ACC112 (cell line): ENCODE measurements at regions not wholly inside any gene's neighbourhood (a gene's known extent, or its start where the extent isn't known, plus 50 kb on each side); places are given as distances from the start of the nearest gene placed in this dataset.

ENCODE experiments used
- H2AFZ ChIP-seq: fragments of 200-600 bp; sonication (generic); one replicate; pipeline ENCODE4 v1.6.0; 2017; ENCODE audit warnings: antibody characterized with exemption, low read length; ENCODE audit not compliant: unreplicated experiment
- H3K27ac ChIP-seq: fragments of 200-600 bp; sonication (generic); 2 replicates; pipeline ENCODE4 v1.5.1; 2014; ENCODE audit warnings: low read depth, mild to moderate bottlenecking, antibody characterized with exemption, low read length, moderate library complexity
- H3K27me3 ChIP-seq: fragments of 200-600 bp; sonication (generic); 2 replicates; pipeline ENCODE4 v1.6.1; 2014; ENCODE audit warnings: mild to moderate bottlenecking, antibody characterized with exemption, low read length, moderate library complexity, mixed read lengths; ENCODE audit not compliant: insufficient read depth
- H3K36me3 ChIP-seq: fragments of 200-600 bp; sonication (generic); 2 replicates; pipeline ENCODE4 v1.6.1; 2016; ENCODE audit warnings: mild to moderate bottlenecking, antibody characterized with exemption, low read length, moderate library complexity, mixed read lengths; ENCODE audit not compliant: insufficient read depth
- H3K4me1 ChIP-seq: fragments of 200-600 bp; sonication (generic); one replicate; pipeline ENCODE4 v1.6.1; 2016; ENCODE audit warnings: low read length, mixed read lengths; ENCODE audit not compliant: insufficient read depth, unreplicated experiment, control insufficient read depth
- H3K4me3 ChIP-seq: fragments of 200-600 bp; sonication (generic); 2 replicates; pipeline ENCODE4 v1.5.1; 2014; ENCODE audit warnings: mild to moderate bottlenecking, low read depth, low read length
- H3K79me2 ChIP-seq: fragments of 200-600 bp; sonication (generic); one replicate; pipeline ENCODE4 v1.6.0; 2016; ENCODE audit warnings: low read length; ENCODE audit not compliant: control insufficient read depth, unreplicated experiment, insufficient read depth

DNA sequence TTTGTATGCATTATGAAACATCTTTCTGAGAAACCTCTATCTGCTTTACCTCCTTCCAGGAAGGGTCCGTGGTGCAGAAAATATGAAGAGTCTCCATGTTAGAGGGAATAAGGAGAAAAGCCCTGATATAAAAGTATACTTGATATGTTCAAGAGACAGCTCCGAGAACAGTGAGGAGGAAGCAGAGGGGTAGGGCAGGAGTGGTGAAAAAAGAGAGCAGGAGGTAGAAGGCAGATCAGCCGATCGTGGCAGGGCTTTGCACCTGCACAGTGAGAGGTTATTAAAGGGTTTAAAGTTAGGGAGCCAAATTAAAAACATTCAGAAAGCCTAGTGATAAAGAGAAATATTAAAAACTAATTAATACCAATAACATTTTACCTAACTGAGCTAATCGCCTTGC is 419.7 kb downstream of the FAT4 start:
- no peaks in the 10 kb centered on the region for H3K36me3 ChIP-seq
- H3K4me1 ChIP-seq, result peaks cover 42% of the 10 kb centered on the region
- H2AFZ ChIP-seq, result peak overlapping the region; percentile 50
- no peak overlapping the region for H3K4me3 ChIP-seq
- H3K27me3 ChIP-seq, result no peaks in the 10 kb centered on the region
- peak overlapping the region; percentile 93 for H3K27ac ChIP-seq
- no peaks in the 10 kb centered on the region for H3K79me2 ChIP-seq

GRCh38 chr4:125735102-125735501 is 420.3 kb downstream of the FAT4 start:
- peak overlapping the region; percentile 93 for H3K27ac ChIP-seq
- H3K27me3 ChIP-seq, result no peaks in the 10 kb centered on the region
- H3K79me2 ChIP-seq, result no peaks in the 10 kb centered on the region
- no peaks in the 10 kb centered on the region for H3K36me3 ChIP-seq
- no peak overlapping the region for H3K4me3 ChIP-seq
- H2AFZ ChIP-seq, result peak overlapping the region; percentile 50
- peaks cover 42% of the 10 kb centered on the region for H3K4me1 ChIP-seq

DNA sequence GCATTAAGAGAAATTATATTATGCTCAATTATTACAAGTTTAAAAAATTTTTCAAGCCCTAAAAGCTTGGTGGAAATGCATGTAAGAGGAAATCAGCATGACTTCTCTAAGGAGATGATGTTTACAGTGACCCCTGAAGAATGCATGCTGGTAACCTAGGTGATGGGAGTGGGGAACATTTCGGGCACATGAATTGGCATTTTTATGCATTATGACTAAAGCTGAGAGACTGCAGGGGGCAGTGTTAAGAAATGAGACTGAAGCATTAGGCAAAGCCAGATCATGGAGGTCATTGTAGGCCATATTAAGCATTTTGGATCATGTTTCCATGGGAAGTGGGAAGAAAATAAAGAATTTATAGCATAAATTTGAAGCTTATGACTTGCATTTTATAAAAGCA is 421.3 kb downstream of the FAT4 start:
- Histone ChIP-seq H2AFZ (peak overlapping the region; percentile 79), H3K4me1 (peaks cover 42% of the 10 kb centered on the region), H3K27ac (peak overlapping the region; percentile 93), H3K36me3 (no peaks in the 10 kb centered on the region), H3K79me2 (no peaks in the 10 kb centered on the region), H3K4me3 (no peak overlapping the region), H3K27me3 (no peaks in the 10 kb centered on the region)

- Histone ChIP-seq H3K27ac (peak overlapping the region; percentile 50), H3K27me3 (no peaks in the 10 kb centered on the region), H2AFZ (peak overlapping the region; percentile 97), H3K4me3 (no peak overlapping the region), H3K4me1 (peaks cover 36% of the 10 kb centered on the region), H3K79me2 (no peaks in the 10 kb centered on the region), H3K36me3 (no peaks in the 10 kb centered on the region)
Measured at GRCh38 chr4:125739760-125740159, 425.0 kb downstream of the FAT4 start.

DNA sequence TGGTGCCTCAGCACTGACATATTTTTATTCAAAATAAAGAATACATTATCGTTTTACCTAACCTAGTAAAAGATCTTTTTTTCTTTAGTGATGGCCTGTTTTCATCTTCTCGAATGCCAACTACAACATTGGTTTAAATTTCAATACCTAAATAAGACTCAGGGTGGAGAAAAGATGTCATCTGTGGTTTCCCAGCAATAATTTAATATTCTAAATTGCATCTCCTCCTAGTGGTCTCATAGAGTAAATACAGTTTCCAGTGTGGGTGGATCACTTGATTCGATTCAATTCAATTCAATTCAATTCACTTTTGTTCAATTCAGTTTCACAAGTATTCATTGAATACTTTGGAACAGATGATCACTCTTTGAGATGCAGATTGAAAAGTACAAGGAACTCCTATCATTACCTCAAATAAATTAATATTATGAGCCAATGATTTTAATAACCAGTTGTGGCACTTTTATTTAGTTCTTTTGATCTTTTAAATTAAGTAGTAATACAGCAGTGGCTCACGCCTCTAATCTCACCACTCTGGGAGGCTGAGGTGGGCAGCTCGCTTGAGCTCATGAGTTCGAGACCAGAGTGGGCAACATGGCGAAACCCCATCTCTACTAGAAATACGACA is 427.2 kb downstream of the FAT4 start:
- no peaks in the 10 kb centered on the region for H3K79me2 ChIP-seq
- peak overlapping the region; percentile 16 for H2AFZ ChIP-seq
- no peaks in the 10 kb centered on the region for H3K27me3 ChIP-seq
- H3K4me3 ChIP-seq, result no peak overlapping the region
- H3K27ac ChIP-seq, result no peak overlapping the region
- peaks cover 16% of the 10 kb centered on the region for H3K4me1 ChIP-seq
- H3K36me3 ChIP-seq, result no peaks in the 10 kb centered on the region

DNA sequence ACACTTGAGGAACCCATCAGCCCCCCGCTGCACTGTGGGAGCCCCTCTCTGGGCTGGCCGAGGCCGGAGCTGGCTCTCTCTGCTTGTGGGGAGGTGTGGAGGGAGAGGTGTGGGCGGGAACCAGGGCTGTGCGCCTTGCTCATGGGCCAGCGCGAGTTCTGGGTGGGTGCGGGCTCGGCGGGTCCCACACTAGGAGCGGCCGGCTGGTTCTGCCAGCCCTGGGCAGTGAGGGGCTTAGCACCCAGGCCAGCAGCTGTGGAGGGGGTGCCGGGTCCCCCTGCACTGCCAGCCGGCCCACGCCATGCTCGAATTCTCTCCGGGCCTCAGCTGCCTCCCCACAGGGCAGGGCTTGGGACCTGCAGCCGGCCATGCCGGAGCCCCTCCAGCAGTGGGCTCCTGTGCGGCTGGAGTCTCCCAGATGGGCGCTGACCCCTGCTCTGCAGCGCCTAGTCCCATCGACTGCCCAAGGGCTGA is 430.2 kb downstream of the FAT4 start:
- no peaks in the 10 kb centered on the region for H3K27me3 ChIP-seq
- H2AFZ ChIP-seq, result no peak overlapping the region
- no peaks in the 10 kb centered on the region for H3K79me2 ChIP-seq
- H3K36me3 ChIP-seq, result no peaks in the 10 kb centered on the region
- H3K4me1 ChIP-seq, result peaks cover 4% of the 10 kb centered on the region
- H3K27ac ChIP-seq, result no peak overlapping the region
- no peak overlapping the region for H3K4me3 ChIP-seq

DNA sequence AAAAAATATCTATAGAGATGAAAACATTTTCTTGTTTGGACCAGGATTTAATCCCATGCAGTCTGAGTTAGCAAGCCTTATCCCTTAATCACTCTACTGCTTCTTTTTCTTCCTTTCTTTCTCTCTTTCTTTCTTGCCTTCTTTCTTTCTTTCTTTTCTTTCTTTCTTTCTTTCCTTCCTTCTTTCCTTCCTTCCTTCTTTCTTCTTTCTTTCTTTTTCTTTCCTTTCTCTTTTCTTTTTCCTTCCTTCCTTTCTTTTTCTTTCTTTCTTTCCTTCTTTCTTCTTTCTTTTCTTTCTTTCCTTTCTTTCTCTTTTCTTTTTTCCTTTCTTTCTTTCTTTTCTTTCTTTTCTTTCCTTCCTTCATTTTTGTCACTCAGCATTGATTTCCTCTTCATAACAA is 434.6 kb downstream of the FAT4 start:
- H3K4me3 ChIP-seq, result no peak overlapping the region
- H3K27me3 ChIP-seq, result no peaks in the 10 kb centered on the region
- H3K36me3 ChIP-seq, result no peaks in the 10 kb centered on the region
- no peaks in the 10 kb centered on the region for H3K4me1 ChIP-seq
- no peaks in the 10 kb centered on the region for H3K79me2 ChIP-seq
- no peak overlapping the region for H3K27ac ChIP-seq
- H2AFZ ChIP-seq, result no peak overlapping the region

- Histone ChIP-seq H3K4me1 (no peaks in the 10 kb centered on the region), H3K27me3 (no peaks in the 10 kb centered on the region), H3K4me3 (no peak overlapping the region), H3K36me3 (no peaks in the 10 kb centered on the region), H3K79me2 (no peaks in the 10 kb centered on the region), H3K27ac (no peak overlapping the region), H2AFZ (peak overlapping the region; percentile 90)
Measured at GRCh38 chr4:125750399-125750798, 435.6 kb downstream of the FAT4 start.

- no peak overlapping the region for H3K4me3 ChIP-seq
- H3K79me2 ChIP-seq, result no peaks in the 10 kb centered on the region
- no peaks in the 10 kb centered on the region for H3K36me3 ChIP-seq
- peak overlapping the region; percentile 90 for H2AFZ ChIP-seq
- no peak overlapping the region for H3K27ac ChIP-seq
- no peaks in the 10 kb centered on the region for H3K27me3 ChIP-seq
- H3K4me1 ChIP-seq, result no peaks in the 10 kb centered on the region
Measured at GRCh38 chr4:125750828-125751466, 436.2 kb downstream of the FAT4 start.

GRCh38 chr4:125758438-125758837 is 443.7 kb downstream of the FAT4 start:
- Histone ChIP-seq H3K27me3 (no peaks in the 10 kb centered on the region), H2AFZ (no peak overlapping the region), H3K4me1 (no peaks in the 10 kb centered on the region), H3K4me3 (no peak overlapping the region), H3K79me2 (no peaks in the 10 kb centered on the region), H3K36me3 (no peaks in the 10 kb centered on the region), H3K27ac (no peak overlapping the region)

GRCh38 chr4:125760201-125760819 is 445.6 kb downstream of the FAT4 start:
- Histone ChIP-seq H3K4me3 (no peak overlapping the region), H3K27ac (no peak overlapping the region), H2AFZ (no peak overlapping the region), H3K36me3 (no peaks in the 10 kb centered on the region), H3K4me1 (no peaks in the 10 kb centered on the region), H3K79me2 (no peaks in the 10 kb centered on the region), H3K27me3 (no peaks in the 10 kb centered on the region)
